GM12878 (cell line): ENCODE measurements at regions not wholly inside any gene's neighbourhood (a gene's known extent, or its start where the extent isn't known, plus 50 kb on each side); places are given as distances from the start of the nearest gene placed in this dataset.

Experiments used
- ATAC-seq: fragments of 200-7000 bp; cut with Tn5 transposase; 3 replicates; pipeline ENCODE4 v1.9.1; 2020; ENCODE audit warnings: mild to moderate bottlenecking, moderate library complexity
- BruUV-seq: library from RNA; stranded (reverse); fragments of 400-500 nt; replicated peaks from 2 replicates; lab custom pipeline; 2021; lab: Mats Ljungman, UMichigan
- CTCF ChIA-PET: fragments of 300-600 bp; sonication (Branson Sonifier 250); formaldehyde crosslinking; extraction: SDS; loops from one replicate; lab custom pipeline; 2021; ENCODE audit warnings: inconsistent platforms; lab: Yijun Ruan, JAX
- POLR2A ChIA-PET: fragments of 350-600 bp; formaldehyde crosslinking; extraction: SDS; loops from one replicate; lab custom pipeline; 2021; ENCODE audit warnings: inconsistent platforms; lab: Charles Lee
- RAD21 ChIA-PET: fragments of 300-600 bp; sonication (Branson Sonifier 250); formaldehyde crosslinking; loops from one replicate; lab custom pipeline; 2023; ENCODE audit warnings: antibody characterized with exemption; ENCODE audit not compliant: unreplicated experiment; lab: Charles Lee
- SMC1A ChIA-PET: fragments of 300-600 bp; sonication (Branson Sonifier 250); formaldehyde crosslinking; loops from one replicate; lab custom pipeline; 2023; ENCODE audit not compliant: unreplicated experiment, uncharacterized antibody; lab: Charles Lee
- DNase-seq: peaks from one replicate; pipeline ENCODE4 v3.0.0-alpha.2; 2011; ENCODE audit warnings: low read depth, low spot score
- FAIRE-seq: peaks from 3 replicates; lab custom pipeline; 2011; peaks lifted over from hg19 to GRCh38; lab: Jason Lieb, UNC
- H2AFZ ChIP-seq: 2 replicates; pipeline ENCODE4 v1.6.0; 2011; ENCODE audit warnings: low read depth, low read length, control low read depth; ENCODE audit not compliant: control insufficient read depth
- H3K27ac ChIP-seq: 2 replicates; pipeline ENCODE4 v1.5.1; 2011; ENCODE audit warnings: control low read depth; ENCODE audit not compliant: control insufficient read depth, insufficient read depth
- H3K27me3 ChIP-seq, 2 experiments: replicated peaks in 1 of 2; 2 replicates each; pipeline versions ENCODE4 v1.6.0 to v1.6.1; 2011; ENCODE audit warnings: low read length in 1 of 2; ENCODE audit not compliant: control insufficient read depth in 2 of 2, insufficient read depth in 2 of 2
- H3K36me3 ChIP-seq, 2 experiments: 2 replicates each; pipeline ENCODE4 v1.5.1; 2011; ENCODE audit warnings: low read length in 1 of 2; ENCODE audit not compliant: control insufficient read depth in 2 of 2, insufficient read depth in 2 of 2
- H3K4me1 ChIP-seq: 2 replicates; pipeline ENCODE4 v1.6.1; 2011; ENCODE audit warnings: mild to moderate bottlenecking, low read length, moderate library complexity, mixed read lengths; ENCODE audit not compliant: control insufficient read depth, insufficient read depth
- H3K4me2 ChIP-seq: 2 replicates; pipeline ENCODE4 v1.6.0; 2011; ENCODE audit warnings: control low read depth; ENCODE audit not compliant: control insufficient read depth, insufficient read depth
- H3K4me3 ChIP-seq: fragments of 200-600 bp; sonication (generic); 2 replicates; pipeline ENCODE4 v1.5.1; 2016
- H3K79me2 ChIP-seq: 2 replicates; pipeline ENCODE4 v1.6.0; 2011; ENCODE audit warnings: low read length; ENCODE audit not compliant: control insufficient read depth, insufficient read depth
- H3K9ac ChIP-seq: 2 replicates; pipeline ENCODE4 v1.8.0; 2011; ENCODE audit warnings: low read length, control low read depth, mixed read lengths; ENCODE audit not compliant: control insufficient read depth, insufficient read depth
- H3K9me3 ChIP-seq: replicated peaks from 3 replicates; pipeline ENCODE4 v1.5.1; 2011; ENCODE audit warnings: mild to moderate bottlenecking, low read length; ENCODE audit not compliant: control insufficient read depth, insufficient read depth
- H4K20me1 ChIP-seq: 2 replicates; pipeline ENCODE4 v1.6.0; 2011; ENCODE audit not compliant: control insufficient read depth, insufficient read depth
- BACH1 ChIP-seq: fragments of 450-650 bp; IDR thresholded peaks from 2 replicates; pipeline ENCODE4 v1.6.1; 2017; ENCODE audit warnings: mild to moderate bottlenecking, borderline replicate concordance
- BMI1 ChIP-seq: fragments of 450-650 bp; IDR thresholded peaks from 2 replicates; pipeline ENCODE4 v1.6.1; 2016; ENCODE audit warnings: mild to moderate bottlenecking, moderate library complexity, borderline replicate concordance
- CEBPB ChIP-seq, 2 experiments: fragments of 150-350 bp in 1 of 2; IDR thresholded peaks; 2 replicates each; pipeline ENCODE4 v1.6.1; 2012 to 2014; ENCODE audit warnings: low read depth in 2 of 2, low read length in 2 of 2, borderline replicate concordance in 1 of 2, inconsistent platforms in 1 of 2
- EED ChIP-seq: sonication (generic); IDR thresholded peaks from 2 replicates; pipeline ENCODE4 v1.6.1; 2016; ENCODE audit warnings: antibody characterized with exemption, low read depth
- HCFC1 ChIP-seq: fragments of 150-350 bp; IDR thresholded peaks from 2 replicates; pipeline ENCODE4 v1.6.1; 2014; ENCODE audit warnings: low read length
- MTA3 ChIP-seq: IDR thresholded peaks from 2 replicates; pipeline ENCODE4 v1.6.1; 2012; ENCODE audit warnings: low read length, inconsistent platforms, borderline replicate concordance
- NBN ChIP-seq: fragments of 450-650 bp; IDR thresholded peaks from 2 replicates; pipeline ENCODE4 v1.6.1; 2016
- POU2F2 ChIP-seq: IDR thresholded peaks from 3 replicates; pipeline ENCODE4 v1.6.1; 2011; ENCODE audit warnings: low read depth, mild to moderate bottlenecking, low read length, borderline replicate concordance
- RBBP5 ChIP-seq: fragments of 200-600 bp; sonication (generic); conservative IDR thresholded peaks from 2 replicates; pipeline ENCODE4 v1.6.1; 2016
- TCF3 ChIP-seq: IDR thresholded peaks from 2 replicates; pipeline ENCODE4 v1.6.1; 2012; ENCODE audit warnings: low read depth, mild to moderate bottlenecking, low read length, borderline replicate concordance; ENCODE audit not compliant: insufficient read depth
- TCF7 ChIP-seq: IDR thresholded peaks from 2 replicates; pipeline ENCODE4 v1.6.1; 2014; ENCODE audit warnings: antibody characterized with exemption, borderline replicate concordance
- ZSCAN29 ChIP-seq: fragments of 450-650 bp; IDR thresholded peaks from 2 replicates; pipeline ENCODE4 v1.6.1; 2017; ENCODE audit warnings: mild to moderate bottlenecking, moderate library complexity
- WGBS: methylation state at CpG from one replicate; pipeline ENCODE4 v1.1.6; 2016; ENCODE audit warnings: low lambda C conversion rate; ENCODE audit not compliant: insufficient replicate concordance, insufficient coverage; ENCODE audit errors: missing lambda C conversion rate; 5-methylcytosine and 5-hydroxymethylcytosine counted together
- in situ Hi-C: fragments of 300-500 bp; cut with MboI; formaldehyde crosslinking; loops from 9 replicates; pipeline ENCODE4 v1.14.3; 2018; ENCODE audit warnings: mixed read lengths
- intact Hi-C: fragments of 100-400 bp; cut with micrococcal nuclease; formaldehyde crosslinking; loops from one replicate; pipeline ENCODE4 v1.14.2; 2022; ENCODE audit not compliant: unreplicated experiment
- TF ChIP-seq, protein P1 (sequence below): fragments of 150-350 bp; IDR thresholded peaks from 2 replicates; pipeline ENCODE4 v1.6.1; 2016; ENCODE audit warnings: low read depth, low read length
- TF ChIP-seq, protein P2 (sequence below): fragments of 450-650 bp; IDR thresholded peaks from 2 replicates; pipeline ENCODE4 v1.6.1; 2016; ENCODE audit warnings: mild to moderate bottlenecking, moderate library complexity, borderline replicate concordance
- TF ChIP-seq, protein P3 (sequence below): IDR thresholded peaks from 2 replicates; pipeline ENCODE4 v1.6.1; 2011; ENCODE audit warnings: low read depth, low read length, improper control_type of control experiment, borderline replicate concordance

DNA sequence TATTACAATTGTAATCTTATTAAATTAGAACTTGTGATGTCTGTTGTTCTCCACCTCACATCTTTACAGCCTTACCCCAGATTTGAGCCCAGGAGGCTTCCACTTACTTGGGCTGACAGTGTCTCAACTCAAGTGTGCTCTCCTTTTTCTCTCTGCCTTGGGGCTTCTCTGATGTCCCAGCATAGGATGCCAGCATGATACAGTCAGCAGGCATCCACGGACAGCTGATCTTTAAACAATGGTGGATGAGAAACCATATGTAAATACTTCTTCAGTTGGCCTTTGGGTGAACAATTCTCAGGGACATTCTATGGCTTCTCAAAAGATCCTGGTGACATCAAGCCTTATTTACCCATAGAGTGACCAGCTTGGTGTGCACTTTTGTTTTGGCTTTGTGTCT lies 107.6 kb upstream of the GORAB start (continued):
- TF ChIP-seq BMI1 (no peak), HCFC1 (no peak), TCF7 (no peak), RBBP5 (no peak), TCF3 (no peak), NBN (no peak)
- TF ChIP-seq, protein P1, sequence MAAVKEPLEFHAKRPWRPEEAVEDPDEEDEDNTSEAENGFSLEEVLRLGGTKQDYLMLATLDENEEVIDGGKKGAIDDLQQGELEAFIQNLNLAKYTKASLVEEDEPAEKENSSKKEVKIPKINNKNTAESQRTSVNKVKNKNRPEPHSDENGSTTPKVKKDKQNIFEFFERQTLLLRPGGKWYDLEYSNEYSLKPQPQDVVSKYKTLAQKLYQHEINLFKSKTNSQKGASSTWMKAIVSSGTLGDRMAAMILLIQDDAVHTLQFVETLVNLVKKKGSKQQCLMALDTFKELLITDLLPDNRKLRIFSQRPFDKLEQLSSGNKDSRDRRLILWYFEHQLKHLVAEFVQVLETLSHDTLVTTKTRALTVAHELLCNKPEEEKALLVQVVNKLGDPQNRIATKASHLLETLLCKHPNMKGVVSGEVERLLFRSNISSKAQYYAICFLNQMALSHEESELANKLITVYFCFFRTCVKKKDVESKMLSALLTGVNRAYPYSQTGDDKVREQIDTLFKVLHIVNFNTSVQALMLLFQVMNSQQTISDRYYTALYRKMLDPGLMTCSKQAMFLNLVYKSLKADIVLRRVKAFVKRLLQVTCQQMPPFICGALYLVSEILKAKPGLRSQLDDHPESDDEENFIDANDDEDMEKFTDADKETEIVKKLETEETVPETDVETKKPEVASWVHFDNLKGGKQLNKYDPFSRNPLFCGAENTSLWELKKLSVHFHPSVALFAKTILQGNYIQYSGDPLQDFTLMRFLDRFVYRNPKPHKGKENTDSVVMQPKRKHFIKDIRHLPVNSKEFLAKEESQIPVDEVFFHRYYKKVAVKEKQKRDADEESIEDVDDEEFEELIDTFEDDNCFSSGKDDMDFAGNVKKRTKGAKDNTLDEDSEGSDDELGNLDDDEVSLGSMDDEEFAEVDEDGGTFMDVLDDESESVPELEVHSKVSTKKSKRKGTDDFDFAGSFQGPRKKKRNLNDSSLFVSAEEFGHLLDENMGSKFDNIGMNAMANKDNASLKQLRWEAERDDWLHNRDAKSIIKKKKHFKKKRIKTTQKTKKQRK: no peak

DNA sequence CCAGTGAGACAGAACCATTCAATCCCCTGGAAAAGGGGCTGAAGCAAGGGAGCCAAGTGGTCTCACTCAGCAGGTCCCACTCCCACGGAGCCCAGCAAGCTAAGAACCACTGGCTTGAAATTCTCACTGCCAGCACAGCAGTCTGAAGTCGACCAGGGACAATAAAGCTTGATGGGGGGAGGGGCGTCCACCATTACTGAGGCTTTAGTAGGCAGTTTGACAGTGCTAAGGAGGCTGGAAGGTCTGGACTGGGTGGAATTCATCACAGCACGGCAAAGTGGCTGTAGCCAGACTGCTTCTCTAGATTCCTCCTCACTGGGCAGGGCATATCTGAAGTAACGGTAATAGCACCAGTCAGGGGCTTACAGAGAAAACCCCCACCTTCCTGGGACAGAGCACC lies 105.4 kb upstream of the GORAB start:
- in situ Hi-C loops: no loop called here
- CTCF ChIA-PET: interaction anchor here (0.6 to 0.9 kb wide), 2 partner anchors 10 to 90 kb away, joined by 3 read pairs; no protein-coding TSS in a partner anchor
- no peak for TF ChIP-seq MTA3
- TF ChIP-seq ZSCAN29: no peak
- TF ChIP-seq, protein P2, sequence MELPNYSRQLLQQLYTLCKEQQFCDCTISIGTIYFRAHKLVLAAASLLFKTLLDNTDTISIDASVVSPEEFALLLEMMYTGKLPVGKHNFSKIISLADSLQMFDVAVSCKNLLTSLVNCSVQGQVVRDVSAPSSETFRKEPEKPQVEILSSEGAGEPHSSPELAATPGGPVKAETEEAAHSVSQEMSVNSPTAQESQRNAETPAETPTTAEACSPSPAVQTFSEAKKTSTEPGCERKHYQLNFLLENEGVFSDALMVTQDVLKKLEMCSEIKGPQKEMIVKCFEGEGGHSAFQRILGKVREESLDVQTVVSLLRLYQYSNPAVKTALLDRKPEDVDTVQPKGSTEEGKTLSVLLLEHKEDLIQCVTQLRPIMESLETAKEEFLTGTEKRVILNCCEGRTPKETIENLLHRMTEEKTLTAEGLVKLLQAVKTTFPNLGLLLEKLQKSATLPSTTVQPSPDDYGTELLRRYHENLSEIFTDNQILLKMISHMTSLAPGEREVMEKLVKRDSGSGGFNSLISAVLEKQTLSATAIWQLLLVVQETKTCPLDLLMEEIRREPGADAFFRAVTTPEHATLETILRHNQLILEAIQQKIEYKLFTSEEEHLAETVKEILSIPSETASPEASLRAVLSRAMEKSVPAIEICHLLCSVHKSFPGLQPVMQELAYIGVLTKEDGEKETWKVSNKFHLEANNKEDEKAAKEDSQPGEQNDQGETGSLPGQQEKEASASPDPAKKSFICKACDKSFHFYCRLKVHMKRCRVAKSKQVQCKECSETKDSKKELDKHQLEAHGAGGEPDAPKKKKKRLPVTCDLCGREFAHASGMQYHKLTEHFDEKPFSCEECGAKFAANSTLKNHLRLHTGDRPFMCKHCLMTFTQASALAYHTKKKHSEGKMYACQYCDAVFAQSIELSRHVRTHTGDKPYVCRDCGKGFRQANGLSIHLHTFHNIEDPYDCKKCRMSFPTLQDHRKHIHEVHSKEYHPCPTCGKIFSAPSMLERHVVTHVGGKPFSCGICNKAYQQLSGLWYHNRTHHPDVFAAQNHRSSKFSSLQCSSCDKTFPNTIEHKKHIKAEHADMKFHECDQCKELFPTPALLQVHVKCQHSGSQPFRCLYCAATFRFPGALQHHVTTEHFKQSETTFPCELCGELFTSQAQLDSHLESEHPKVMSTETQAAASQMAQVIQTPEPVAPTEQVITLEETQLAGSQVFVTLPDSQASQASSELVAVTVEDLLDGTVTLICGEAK: no peak
- no peak for TF ChIP-seq NBN
- TF ChIP-seq CEBPB (IDR thresholded peaks at IDR 0.05; ENCODE audit: borderline replicate concordance in 1 of 2, low read depth in 2 of 2, low read length in 2 of 2): no peak
- no peak for TF ChIP-seq BACH1
- TF ChIP-seq, protein P3, sequence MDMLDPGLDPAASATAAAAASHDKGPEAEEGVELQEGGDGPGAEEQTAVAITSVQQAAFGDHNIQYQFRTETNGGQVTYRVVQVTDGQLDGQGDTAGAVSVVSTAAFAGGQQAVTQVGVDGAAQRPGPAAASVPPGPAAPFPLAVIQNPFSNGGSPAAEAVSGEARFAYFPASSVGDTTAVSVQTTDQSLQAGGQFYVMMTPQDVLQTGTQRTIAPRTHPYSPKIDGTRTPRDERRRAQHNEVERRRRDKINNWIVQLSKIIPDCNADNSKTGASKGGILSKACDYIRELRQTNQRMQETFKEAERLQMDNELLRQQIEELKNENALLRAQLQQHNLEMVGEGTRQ: no peak
- TF ChIP-seq EED: no peak
- no peak for TF ChIP-seq POU2F2

More for the DNA sequence above, 105.4 kb upstream of the GORAB start:
- no peaks in the 10 kb centered on the region for H4K20me1 ChIP-seq
- H3K9ac ChIP-seq: no peak overlapping the region
- DNase-seq (no peak), FAIRE-seq (no peak), ATAC-seq (no peak)
- RAD21 ChIA-PET: interaction anchor here (1.6 kb wide), 1 partner anchor 97 kb away, joined by 3 read pairs; no protein-coding TSS in a partner anchor
- intact Hi-C loops: no loop called here
- H3K4me2 ChIP-seq: no peak overlapping the region
- SMC1A ChIA-PET: interaction anchor here (3.5 kb wide), 1 partner anchor 11 kb away, joined by 12 read pairs; no protein-coding TSS in a partner anchor
- 0 out of 4 replicates have a peak, but pooled peaks cover 0 to 3% of the 10 kb centered on the region in 2 experiments for H3K27me3 ChIP-seq
- H2AFZ ChIP-seq: no peak overlapping the region
- H3K4me1 ChIP-seq: no peaks in the 10 kb centered on the region
- POLR2A ChIA-PET: no interaction called here
- no peaks in the 10 kb centered on the region for H3K9me3 ChIP-seq
- no peaks in the 10 kb centered on the region for H3K79me2 ChIP-seq
- no peak overlapping the region for H3K4me3 ChIP-seq
- H3K36me3 ChIP-seq: no peaks in the 10 kb centered on the region
- 13% methylated on average over 5 of the region's 5 CpGs for WGBS
- BruUV-seq: no TSS peak
- no peak overlapping the region for H3K27ac ChIP-seq
